ENCODE measurements at regions not wholly inside any gene's neighbourhood (a gene's known extent, or its start where the extent isn't known, plus 50 kb on each side); places are given as distances from the start of the nearest gene placed in this dataset.

DNA sequence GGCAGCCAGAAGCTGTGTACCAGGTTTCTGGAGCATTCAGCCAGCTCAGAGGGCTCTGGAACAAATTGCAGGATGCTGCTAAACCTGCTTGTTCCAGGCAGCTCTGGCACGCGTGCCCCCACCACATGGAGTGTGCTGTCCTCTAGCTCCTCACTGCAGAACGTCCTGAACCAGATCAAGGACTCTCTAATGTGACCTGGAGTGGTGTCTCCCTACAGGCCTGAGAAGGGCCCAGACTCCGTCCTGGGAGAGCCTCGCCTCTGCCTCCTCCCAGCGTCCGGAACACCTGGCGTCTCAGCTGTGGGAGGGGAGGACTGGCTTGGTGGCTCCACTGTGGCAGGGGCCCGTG is 115.6 kb upstream of the GPC1 start:
- DNase-seq (ENCODE audit: low read depth in 2 of 2) = no peak

DNA sequence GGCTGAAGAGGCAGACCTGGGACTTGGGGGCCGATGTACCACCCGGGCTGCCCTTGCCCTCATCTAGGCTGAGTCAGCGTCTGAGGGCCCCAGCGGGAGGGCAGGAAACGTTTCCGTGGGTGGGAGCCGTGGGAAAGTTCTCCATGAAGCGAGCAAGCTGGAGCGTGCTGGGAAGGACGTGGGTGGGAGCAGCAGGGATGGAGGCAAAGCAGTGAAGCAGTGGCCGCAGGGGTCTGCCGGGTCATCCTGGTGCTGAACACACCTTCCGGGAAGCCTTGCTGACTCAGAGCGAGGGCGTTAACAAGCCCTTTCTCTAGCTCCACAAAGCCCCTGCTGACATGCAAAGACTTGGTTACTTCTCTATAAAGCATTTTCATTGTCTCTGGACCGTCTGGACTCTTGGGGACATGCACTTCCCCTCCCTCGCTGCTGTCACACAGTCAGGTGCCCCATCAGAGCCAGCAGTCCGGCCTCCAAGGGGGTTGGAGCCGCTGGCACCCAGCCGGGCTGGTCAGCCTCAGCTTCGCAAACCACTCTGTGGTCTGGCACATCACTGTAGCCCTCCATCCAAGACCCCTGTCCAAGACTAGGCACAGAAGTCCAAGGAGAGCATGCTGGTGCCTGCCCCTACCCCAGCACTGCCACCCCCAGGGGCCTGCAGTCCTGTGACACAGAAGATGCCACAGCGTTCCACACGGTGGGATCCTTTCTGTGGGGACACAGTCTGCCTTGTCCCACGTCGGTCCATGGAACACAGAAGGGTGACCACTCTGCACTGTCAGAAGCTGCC is 115.1 kb upstream of the GPC1 start:
- DNase-seq (ENCODE audit: low read depth in 2 of 2) = no peak

DNA sequence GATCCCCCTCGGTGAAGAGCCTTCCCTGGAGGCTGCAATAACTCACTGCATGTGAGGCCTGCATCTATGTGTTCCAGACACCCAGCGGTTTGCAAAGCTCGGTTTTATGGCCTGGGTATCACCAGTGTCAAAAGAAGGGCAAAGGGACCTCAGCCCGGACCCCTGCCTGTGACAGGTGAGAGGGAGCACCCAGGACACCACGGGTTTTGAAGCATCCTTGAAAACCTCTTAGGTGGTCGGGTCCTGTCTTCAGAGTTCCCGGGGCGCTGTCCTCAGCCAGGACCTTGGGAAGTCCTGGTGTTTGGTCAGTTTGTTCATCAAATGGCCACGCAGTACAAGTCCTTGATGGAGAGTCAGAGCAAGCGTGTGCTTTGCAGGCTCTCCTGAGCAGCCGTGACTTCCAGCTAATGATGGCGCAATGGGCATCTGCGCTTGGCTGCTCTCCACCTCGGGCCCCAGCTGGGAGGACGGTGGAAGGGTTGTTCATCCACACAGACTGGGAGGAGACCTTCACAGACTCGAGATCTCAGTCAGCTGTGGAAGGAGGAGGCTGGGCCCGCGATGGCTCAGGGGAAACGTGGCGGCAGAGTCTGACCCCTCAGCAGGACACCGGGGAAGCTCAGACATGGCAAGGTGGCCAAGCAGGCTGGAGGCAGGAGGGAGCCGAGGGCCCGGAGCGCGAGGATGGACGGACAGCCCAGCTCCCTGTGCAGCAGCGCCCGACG is 113.1 kb upstream of the GPC1 start:
- no peak for DNase-seq (ENCODE audit: low read depth in 2 of 2)

DNA sequence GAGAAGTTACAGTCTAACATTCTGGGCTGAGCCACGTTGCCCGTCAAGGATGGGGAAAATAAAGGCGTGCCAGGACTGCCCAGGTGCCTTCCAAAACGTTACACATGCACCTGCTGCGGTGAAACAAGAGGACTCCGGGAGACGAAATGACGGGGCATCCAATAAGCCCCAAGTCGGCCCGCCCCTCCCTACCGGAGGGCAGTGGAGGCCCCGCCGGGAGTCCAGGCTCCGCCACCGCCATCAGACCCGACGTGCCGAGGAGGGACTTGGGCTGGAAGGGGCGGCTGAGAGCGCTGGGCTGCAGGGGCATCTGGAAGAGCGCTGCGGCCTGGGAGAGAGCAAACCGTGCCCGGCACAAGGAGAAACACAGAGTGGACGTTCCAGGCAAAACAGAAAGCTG is 112.5 kb upstream of the GPC1 start:
- no peak for DNase-seq (ENCODE audit: low read depth in 2 of 2)

GRCh38 chr2:240323601-240324291 is 111.7 kb upstream of the GPC1 start:
- DNase-seq (ENCODE audit: low read depth in 2 of 2) = no peak

- no peak for DNase-seq (ENCODE audit: low read depth in 2 of 2)
Observed at GRCh38 chr2:240324312-240325015, 111.0 kb upstream of the GPC1 start.

- no peak for DNase-seq (ENCODE audit: low read depth in 2 of 2)
Observed at GRCh38 chr2:240325016-240326007, 110.2 kb upstream of the GPC1 start.

DNA sequence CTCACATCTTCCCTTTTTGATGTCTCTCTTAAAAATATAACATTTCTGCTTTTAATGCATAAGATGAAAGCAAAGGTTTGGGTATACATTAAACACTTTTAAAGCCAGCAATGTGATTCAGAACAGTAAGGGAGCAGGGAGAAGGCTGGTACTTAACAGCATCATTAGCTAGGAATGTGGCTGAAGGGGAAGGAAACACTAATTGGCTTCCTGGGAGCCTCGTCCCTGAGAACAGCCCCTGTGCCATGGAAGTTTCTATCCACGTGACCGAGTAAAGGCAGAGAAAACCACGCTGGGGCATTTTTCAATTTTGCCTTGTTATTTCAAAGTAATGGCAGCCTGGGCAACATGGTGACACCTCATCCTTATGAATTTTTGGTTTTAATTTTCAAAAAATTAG is 109.2 kb upstream of the GPC1 start:
- DNase-seq (ENCODE audit: low read depth in 2 of 2) = no peak

- no peak for DNase-seq (ENCODE audit: low read depth in 2 of 2)
Observed at GRCh38 chr2:240326886-240327285, 108.6 kb upstream of the GPC1 start.

DNA sequence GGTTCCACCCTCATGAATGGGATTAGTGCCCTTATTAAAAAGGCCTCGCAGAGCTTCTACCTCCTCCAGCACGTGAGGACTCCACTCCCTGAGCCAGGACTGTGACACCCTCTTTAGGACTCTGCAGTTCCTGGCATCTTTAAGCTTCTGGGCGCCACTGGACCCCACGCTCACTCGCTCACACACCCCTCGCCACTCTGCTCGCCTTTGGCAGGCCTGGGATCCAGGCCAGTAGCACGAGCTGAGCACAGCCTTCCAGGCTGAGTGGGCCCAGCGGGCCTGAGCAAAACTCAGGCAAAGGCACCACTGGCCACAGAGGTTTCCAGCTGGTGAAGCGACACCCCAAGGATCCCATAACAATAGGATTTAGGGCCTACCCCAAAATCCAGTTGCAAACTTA is 107.9 kb upstream of the GPC1 start:
- no peak for DNase-seq (ENCODE audit: low read depth in 2 of 2)

DNA sequence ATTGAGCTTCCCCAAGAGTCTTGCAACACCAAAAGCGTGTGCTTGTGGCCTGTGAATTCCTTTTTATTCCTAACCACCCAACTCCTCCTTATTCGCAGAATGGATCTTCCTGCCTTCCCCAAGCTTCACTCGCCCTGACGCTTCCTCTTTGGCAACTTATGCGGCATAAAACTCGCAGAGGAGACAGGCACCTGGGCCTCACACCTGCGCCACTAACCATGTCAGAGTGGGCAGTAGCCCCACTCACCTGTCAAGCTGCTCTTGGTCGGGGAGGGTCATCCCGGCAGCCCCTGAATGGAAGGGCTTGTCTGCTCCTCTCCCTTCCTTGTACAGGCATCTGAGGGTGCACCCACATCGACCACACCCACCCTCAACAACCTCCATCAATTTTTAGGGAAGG is 106.9 kb upstream of the GPC1 start:
- DNase-seq (ENCODE audit: low read depth in 2 of 2) = no peak

DNA sequence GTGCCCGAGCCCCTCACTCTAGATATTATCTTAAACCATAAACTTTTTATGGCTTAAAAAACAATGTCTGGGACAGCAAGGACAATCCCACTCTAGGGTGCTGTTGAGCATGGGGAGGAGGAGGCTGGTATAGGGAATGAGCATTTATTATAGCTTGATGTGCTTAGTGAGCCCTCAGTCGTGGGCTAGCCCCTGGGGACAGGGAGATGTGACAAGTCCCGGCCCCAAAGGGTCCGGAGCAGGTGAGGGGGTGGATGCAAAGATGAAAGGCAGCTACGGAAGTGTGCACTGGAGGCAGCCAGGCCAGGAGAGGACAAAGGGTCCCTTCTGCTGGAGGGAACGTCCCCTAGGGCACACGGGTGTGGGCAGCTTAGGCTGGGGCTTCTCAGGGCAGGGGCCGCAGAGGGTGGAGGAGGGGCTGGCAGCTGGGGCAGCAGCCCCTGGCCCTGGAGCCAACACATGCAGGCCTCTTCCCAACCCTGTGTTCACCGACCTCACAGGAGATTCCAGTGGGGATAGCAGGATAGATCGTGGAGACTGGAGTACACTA is 106.3 kb upstream of the GPC1 start:
- DNase-seq (ENCODE audit: low read depth in 2 of 2) = no peak

- no peak for DNase-seq (ENCODE audit: low read depth in 2 of 2)
Observed at GRCh38 chr2:240329778-240330177, 105.7 kb upstream of the GPC1 start.

DNA sequence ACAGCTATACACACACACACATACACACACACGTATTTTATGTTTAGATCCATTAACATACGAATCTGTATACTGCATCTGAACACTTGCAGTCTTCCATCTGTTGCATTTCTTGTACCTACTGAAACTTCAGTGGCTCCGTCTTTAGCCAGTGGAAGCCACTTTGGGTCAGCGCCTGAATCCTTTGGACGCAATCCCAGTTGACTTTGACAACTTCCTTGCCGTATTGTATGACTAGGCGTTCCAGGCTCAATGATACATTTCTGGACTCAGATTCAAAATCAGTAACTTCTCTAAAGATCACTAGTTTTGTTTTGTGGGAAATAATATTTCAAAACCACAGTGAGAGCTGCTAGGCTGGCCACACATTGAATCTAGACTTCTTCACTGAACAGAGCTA is 101.5 kb upstream of the GPC1 start:
- no peak for DNase-seq (ENCODE audit: low read depth in 2 of 2)

- DNase-seq (ENCODE audit: low read depth in 2 of 2) = no peak
Observed at GRCh38 chr2:240335061-240335460, 100.4 kb upstream of the GPC1 start.

- no peak for DNase-seq (ENCODE audit: low read depth in 2 of 2)
Observed at GRCh38 chr2:240336820-240337427, 98.5 kb upstream of the GPC1 start.

DNA sequence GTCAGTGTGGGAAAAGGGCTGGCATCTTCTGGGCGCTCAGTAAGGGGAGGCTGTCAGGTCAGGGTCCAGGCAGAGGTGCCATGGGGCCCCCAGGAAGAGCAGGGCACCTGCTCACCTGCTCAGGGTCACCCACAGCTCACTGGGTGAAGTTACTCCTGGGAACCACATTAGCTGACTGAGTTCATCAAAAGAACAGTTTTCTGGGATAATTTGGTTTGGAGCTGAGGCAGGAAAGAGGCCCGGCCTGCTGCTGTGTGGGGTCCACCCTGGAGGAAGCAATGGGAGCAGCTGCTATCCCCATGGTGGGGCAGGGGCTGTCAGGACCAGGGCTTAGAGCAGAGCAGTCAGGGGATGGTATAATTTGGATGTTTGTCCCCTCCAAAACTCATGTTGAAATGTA is 97.2 kb upstream of the GPC1 start:
- DNase-seq (ENCODE audit: low read depth in 2 of 2) = no peak

DNA sequence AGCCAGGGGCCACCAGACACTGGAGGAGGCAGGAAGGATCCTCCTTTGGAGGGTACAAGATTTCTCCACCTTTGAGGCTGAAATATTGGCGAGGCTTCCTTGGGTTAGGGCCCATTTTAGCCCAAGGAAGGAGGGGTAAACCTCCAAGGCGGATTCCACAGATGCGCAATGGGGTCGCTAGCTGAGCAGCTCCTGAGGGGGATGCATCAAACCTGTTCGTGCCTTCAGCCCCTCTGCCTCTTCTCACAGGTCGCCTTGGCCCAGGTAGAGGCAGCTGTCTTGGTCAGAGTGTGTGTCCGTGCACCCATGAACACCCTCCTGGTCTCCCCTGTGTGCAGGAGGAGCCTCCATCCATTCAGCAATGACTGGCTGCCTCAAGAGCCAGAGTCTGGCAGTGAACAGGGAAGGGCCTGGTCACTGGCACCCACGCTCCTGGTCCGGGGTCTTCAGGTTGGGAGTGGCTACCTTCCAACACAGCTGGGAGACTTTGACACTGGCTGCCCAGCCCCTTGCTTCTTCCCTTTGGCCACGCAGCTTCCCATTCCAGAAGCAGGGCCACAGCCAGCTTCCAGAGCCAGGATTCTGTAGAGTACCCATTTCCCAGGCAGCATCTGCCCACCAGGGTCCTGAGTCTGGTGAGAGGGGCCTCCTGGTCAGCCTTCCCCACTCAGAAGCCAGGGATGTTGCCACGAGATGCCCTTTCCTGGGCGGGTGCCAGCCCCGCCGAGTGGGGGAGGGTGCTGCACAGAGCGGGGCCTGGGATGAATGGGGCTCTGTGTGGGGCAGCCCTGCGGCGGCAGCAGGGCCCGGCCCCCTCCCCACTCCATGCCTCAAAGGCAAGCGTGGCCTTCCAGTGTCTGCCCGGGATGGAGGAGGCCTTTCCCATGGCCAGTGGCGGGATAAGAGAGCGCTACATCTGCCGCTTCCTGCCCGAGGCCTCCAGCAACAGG is 95.8 kb upstream of the GPC1 start:
- no peak for DNase-seq (ENCODE audit: low read depth in 2 of 2)

DNA sequence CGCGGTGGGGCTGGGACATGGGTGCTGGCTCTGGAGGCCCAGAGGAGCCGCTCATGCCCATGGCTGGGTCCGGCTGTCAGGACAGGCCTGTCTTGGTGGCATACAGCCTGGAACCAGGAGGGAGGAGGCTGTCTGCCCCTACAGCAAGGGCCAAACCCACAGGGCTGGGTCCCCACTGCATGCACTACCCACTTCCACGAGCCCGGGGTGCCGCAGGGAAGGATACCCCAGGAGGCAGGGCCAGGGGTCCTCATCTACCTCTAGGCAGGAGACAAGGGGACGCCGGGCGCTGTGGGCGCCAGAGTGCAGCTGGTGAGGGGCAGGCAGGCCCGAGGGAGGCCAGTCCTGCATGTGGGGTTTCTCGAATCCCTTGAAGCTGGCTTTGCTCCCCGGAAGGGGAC is 95.1 kb upstream of the GPC1 start:
- DNase-seq (ENCODE audit: low read depth in 2 of 2) = no peak
